GM18520 (cell line): ENCODE measurements at regions not wholly inside any gene's neighbourhood (a gene's known extent, or its start where the extent isn't known, plus 50 kb on each side); places are given as distances from the start of the nearest gene placed in this dataset.

Experiments used
- ATAC-seq: cut with Tn5 transposase; IDR thresholded peaks from one replicate; pipeline ENCODE4 v1.9.1; 2021; ENCODE audit not compliant: unreplicated experiment

DNA sequence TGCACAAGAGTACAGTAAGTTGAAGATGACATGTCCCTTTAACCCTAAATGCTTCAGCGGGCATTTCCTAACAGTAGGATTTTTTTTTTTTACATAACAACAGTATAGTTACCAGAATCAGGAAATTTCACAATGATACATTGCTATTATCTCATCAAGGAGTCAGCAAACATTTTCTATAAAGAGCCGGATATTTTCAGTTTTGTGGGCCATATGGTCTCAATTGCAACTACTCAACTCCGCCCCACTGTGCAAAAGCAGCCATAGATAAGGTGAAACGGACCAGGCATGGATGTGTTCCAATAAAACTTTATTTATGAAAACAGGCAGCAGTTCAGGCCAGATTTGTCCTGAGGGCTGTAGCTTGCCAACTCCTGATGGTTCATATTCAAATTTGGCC lies 130.6 kb downstream of the SMAD6 start:
- ATAC-seq: no peak

DNA sequence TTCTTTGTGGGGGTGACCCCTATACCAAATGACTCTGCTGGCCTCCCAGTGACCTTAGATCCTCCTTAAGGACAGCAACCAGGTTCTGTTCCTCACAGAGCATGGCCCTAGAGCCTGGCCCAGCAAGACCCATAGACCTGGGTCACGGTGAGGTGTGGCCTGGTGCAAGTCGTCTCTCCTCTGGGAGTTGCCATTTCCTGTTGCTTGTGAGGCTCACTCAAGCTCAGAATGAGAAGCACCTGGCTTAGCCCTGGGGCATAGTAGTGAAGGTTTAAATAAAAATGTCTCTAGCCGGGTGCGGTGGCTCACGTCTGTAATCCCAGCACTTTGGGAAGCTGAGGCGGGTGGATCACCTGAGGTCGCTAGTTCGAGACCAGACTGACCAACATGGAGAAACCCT lies 131.3 kb downstream of the SMAD6 start:
- ATAC-seq: no peak

DNA sequence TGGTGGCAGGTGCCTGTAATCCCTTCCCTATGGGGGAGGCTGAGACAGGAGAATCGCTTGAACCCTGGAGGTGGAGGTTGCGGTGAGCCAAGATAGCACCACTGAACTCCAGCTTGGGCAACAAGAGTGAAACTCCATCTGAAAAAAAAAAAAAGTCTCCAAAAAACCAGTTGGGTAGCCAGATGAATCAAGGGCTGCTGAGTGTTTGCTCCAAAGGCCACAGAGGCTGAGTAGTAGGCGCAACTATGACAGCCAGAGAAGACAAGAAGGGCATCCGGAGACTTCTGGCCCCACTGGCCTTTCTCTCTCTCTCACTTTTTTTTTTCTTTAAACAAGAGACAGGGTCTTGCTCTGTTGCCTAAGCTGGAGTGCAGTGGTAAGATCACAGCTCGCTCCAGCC lies 131.8 kb downstream of the SMAD6 start:
- ATAC-seq: no peak

DNA sequence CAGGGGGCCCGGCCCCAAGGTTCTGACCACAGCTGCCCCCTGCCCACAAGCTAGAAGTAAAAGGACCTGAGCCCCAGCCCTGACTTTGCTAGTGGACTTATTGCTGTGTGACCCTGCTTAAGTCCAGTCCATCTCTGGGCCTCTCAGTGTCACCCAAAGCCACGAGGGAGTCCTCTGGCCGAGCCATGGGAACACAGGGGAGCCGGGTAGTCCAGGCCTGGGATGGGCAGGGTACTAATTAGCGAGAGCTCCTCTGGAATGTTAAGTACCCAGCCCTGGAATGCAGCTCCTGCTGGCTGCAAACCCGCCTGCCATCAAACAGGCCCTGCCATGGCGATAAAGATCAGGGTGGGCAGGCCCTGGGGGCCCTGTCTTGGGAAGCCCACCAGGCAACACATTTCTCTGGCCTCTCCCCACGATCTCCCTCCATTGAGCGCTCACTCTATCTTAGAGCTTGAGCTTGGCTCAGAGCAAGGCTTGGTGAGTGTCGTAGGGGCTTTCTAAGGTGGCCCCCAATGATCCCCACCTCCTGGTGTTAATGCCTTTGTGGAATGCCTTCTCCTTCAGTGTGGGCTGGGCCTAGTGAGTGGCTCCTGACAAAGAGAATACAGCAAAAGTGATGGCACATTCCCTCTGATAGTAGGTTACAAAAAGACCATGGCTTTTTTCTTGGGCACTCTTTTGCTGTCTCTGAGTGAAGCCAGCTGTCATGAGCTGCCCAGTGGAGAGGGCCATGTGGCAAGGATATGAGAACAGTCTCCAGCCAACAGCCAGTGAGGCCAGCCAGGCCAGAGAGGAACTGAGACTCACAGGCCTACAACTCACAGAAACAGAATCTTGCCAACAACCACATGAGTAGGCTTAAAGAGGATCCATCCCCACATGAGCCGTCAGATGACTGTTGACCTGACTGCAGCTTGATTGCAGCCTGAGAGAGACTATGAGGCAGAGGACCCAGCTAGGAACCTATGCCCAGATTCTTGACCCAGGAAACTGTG lies 133.1 kb downstream of the SMAD6 start:
- no peak for ATAC-seq

DNA sequence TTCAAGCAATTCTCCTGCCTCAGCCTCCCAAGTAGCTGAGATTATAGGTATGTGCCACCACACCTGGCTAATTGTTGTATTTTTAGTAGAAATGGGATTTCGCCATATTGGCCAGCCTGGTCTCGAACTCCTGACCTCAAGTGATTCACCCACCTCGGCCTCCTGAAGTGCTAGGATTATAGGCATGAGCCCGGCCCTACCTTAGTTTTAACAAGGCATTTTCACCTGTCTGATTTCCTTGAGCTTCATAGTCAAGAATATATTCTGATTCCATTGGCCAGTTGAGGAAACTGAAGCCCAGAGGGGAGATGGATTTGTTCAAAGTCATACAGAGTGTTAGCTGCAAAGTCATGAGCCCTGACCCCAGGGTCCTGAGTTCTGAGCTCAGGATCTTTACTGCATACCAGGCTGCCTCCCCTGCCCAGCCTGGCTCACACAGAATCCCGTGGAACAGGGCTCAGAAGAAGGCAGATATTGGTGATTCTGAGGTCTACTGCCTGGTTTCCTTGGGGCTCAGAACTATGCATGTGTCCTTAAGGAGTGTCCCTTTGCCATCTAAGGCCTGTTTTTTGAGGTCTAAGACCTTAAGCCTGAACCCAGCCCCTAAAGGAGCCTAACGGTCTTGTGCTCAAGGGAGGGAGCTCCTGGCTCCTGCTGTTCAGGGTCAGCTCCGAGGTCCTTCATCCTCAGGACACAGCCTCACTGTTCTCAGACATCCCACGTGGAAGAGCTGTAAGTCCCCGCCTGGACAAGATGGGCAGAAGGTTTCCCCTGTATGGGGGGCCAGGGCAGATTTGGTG lies 134.4 kb downstream of the SMAD6 start:
- no peak for ATAC-seq

DNA sequence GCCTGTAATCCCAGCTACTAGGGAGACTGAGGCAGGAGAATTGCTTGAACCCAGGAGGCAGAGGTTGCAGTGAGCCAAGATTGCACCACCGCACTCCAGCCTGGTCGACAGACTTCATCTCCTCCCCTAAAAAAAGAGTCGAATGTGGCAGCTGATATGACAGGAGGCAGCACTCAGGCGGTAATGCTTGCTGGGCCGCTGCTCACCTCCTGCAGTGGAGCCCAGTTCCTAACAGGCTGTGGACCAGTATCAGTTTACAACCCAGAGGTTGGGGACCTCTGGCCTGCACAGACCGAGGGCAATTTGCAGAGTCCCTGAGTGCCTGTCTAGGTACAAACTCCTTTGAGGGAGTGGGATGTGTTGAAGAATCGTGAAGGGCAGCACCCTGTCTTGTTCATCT lies 136.2 kb downstream of the SMAD6 start:
- no peak for ATAC-seq

DNA sequence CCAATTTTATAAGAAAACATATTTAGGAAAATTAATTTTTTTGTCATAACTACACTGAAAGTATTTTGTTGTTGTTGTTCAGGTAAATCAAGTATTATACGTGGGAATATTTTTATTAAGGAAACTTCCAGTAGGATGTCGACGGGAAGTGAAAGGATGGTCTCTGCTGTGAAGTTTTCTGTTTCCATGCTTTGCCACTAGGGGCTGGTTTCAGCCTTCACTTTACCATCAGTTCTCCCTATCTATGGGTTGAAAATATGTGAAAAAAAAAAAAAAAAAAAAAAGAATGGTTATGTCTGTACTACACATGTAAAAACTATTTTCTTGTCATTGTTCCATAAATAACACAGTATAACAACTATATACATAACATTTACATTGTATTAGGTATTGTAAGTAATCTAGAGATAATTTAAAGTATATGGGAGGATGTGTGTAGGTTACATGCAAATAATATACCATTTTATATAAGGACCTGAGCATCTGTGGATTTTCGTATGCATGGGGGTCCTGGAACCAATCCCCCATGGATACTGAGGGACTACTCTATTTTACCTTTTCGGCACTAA lies 136.7 kb downstream of the SMAD6 start:
- ATAC-seq: no peak

DNA sequence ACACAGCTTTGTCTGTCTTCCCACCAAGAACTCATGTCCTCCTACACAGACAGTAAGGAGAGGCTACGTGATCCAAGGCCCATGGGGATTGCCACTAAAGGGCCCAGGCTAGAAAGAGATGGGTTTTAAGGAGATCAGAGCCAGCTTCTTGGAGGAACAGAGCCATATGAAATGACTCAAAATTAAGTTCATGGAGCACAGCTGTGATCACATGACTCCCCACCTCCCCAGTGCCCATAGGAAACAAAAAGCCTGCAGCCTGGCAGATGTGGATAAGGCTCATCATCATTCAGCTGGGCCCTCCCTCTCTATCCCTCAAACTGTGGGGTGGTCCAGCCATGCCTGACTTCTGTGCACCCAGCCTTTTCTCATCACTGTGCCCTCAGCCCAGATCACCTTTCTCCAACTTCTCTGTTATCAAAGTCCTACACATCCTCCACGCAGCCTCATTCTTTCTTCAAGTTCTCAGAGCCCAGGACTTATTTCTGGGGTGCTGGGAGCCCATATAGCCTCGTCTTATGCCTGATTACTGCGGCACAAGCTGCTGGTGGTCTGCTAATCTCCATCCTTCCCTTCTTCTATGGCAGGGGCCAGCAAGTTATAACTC lies 137.6 kb downstream of the SMAD6 start:
- no peak for ATAC-seq

DNA sequence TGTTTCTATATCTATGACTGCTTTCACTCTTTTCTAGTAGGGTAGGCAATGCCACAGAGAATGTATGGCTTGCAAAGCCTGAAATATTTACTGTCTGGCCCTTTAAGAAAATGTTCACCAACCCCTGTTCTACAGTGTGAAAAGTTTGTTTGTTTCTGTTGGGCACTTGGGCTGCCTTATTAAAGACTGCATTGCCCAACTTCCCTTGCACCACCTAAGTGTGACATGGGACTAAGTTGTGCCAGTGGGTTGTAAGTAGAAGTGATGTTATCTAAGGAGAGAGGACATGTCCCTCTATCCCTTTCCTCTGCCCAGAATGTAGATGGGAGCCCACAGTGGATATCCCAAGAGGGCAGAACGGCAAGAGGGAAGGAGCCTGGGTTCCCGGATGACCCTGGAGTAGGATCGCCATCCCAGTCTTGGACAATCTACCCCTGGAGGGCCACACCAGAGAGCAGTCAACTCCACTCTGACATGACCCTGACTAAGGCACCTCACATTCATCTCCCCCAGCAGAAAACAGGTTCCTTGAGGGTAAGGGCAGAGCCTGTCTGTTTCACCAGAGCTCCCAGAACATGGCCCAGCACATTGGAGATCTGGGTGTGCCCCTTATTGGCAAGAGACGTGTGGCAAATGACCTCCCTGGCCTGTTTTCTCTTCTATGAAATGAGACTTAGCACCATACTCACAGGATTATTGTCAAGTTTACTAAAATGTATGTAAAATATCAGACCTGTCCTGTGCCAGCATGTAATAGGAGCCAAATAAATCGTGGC lies 138.8 kb downstream of the SMAD6 start:
- no peak for ATAC-seq

DNA sequence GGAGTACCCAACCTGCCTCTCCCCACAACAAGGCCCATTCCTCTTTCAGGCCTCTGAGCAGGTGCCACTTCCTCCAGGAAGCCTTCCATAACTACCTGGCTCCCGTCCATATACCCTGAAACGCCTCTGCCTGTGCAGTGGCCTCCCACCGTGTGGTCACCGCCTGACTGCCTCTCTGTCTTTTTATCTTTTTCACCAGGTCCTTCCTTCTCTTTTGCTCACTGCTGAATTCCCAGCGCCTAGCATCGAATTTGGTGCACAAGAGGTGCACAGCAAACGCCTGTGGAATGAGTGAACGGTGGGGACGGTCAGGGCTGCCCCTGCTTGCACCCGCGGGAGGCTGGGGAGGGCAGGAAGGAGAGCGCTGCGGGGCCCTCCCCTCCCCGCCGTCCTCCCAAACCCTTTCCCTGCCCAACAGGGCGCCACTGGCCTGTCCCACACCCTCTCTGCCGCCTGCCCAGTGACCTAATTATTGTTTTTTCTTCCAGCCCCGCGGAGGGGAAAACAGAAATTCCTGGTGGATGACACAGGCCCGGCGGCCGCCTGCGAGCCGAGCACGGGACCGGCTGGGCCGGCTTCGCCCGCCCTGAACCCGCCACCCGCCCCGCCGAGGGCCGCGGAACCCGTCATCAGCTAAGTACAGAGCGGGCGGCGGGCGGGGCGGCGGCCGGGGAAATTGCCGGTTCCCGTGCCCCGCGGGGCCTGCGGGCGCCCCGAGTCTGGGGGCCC lies 140.1 kb downstream of the SMAD6 start:
- no peak for ATAC-seq

DNA sequence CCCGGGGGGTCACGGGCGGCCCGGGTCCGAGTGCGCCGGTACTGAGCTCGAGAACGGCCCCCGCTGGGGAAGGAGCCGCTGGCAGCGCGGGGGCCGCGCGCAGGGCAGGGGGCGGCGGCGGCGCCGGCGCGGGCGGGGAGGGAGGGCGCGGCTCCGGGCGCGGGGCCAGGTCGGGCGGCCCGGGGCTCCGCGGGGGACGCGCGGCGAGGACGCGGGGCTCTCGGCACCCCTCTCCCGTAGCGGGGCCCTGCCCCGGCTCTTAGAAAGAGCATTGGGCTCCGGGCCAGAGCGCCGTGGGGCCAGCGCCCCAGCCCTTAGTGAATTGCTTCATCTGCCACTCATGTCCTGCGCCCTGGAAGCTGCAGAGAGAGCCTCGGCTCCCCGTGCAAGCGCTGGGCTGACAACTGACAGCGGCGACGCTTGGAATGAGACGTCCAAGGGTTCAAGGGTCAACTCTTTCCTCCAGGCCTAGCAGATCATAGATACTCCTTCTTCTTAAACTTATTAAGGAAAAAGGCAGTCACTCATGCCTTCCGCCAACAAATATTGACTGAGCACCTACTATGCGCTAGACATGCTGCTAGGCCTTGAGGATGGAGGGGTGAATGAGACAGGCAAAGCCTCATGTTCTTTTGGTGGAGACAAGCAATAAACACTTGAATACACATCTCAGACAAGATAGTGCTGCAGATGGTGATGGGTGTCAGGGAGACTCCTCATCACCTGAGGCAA lies 140.8 kb downstream of the SMAD6 start:
- ATAC-seq: no peak

DNA sequence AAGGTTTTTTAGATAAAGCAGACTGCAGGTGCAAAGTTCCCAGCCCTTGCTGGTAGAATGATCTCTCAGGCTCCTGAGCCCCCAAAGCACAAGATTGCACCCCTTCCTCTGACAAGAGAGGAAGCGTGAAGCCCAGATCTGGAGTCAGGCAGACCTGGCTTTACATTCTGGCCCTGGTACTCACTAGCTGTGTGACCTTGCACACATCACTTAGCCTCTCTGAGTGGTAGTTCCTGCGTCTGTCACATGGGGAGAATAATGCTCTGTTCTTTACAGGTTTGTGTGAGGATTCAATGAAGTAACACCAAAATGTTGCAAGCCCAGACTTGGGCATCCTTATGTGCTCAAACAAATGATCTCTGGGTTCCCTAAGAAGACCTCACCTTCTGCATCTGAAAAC lies 141.5 kb downstream of the SMAD6 start:
- no peak for ATAC-seq

DNA sequence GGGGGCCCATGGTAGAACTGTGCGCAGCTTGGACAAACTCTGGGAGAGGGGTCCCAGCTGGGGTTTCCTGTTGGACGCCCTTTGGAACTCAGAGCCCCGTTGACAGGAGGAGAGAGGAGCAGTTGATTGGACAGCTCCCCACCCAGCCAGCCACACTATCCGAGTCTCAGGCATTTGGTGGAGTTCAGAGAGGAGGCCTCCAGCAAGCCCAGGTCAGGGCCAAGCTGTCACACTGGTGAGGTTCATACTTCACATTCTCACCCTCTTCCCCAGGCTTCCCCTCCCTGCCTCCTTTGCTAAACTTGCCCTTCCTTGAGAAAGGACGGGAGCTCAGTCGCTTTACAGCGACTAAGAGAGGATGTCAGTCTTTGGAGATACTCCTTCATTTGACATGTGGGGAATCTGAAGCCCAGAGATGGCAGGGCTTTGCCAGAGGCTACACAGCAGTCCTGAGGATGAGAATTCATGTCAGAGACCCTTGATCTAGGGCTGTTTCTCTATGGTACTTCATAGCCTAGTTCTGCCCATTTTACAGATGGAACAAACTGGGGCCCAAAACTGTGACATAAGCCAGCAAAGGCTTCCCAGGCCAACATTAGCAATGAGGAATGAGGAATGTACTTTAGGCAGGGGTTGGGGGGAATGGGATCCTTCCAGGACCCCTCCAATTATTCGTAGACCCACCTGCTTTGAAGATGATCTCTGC lies 142.2 kb downstream of the SMAD6 start:
- ATAC-seq: no peak

DNA sequence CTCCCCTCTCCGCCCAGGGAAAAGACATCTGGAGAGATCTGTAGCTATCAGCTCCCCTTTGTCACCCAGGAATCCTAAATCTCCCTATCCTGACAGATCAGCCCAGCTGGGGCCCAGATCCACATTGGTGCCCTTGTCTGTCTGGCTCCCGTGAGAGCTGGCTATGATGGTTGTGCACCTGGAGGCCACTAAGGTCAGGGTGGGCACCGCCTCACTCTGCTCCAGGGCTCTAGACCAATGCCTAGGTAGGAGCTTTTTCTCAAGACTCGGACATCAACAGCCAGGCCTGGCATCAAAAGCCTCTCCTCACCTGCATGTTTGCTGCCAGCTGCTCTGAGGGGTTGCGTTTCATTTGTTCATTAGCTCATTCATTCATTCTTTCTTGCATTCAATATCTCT lies 142.7 kb downstream of the SMAD6 start:
- ATAC-seq: no peak

DNA sequence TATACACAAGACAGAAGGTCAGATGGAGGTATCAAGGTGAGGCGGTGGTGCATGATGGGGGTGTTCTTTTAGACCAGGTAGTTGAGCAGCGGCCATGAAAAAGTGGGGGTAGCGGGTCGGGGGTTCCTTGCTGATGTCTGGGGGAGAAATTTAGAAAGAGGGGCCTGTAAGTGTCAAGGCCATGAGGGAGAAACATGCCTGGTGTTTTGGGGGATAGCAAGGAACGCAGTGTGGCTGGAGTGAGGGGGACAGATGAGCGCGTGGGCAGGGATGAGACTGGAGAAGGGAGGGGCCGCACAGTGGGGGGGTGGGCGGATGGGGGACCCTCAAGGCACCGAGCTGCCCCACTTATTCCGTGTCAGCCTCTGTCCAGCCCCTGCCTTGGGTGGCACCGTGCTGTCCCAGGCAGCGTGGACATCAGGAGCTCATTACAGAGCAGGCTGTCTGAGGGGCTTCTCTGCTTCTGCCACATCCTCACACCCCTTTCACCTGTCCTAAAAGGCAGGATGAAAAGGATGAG lies 143.3 kb downstream of the SMAD6 start:
- ATAC-seq: no peak

DNA sequence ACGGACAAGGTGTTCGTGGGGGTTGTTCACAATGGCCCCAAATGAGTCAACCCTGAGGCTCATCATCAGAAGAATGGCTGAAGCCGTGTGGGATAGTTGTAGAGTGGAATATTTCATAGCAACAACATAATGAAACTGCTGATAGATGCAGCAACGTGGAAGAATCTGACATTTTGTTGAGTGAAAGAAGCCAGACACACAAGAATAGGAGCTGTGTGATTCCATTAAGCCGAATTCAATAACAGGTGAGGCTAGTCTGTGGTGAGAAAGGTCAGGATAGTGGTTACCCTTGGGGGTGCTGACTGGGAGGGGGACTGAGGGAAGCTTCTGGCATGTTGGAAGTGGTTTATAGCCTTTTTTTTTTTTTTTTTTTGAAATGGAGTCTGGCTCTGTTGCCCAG lies 144.0 kb downstream of the SMAD6 start:
- no peak for ATAC-seq

DNA sequence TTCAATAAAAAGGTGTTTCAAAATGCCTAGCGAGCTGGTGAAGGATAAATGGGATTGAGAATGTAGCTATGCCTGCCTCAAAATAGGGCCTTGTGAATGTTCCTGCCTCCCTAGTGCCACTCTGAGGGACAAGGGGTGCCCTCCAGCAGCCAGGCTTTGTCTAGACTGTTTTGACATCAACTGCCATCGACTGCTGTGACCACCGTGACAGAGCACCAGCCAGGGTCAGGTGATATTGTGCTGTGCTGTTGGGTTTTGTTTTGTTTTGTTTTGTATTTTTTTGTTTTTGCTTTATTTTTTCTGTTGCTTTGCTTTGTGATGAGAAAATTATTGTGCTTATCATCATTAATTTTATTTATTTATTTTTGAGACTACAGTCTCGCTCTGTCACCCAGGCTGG lies 144.8 kb downstream of the SMAD6 start:
- no peak for ATAC-seq

DNA sequence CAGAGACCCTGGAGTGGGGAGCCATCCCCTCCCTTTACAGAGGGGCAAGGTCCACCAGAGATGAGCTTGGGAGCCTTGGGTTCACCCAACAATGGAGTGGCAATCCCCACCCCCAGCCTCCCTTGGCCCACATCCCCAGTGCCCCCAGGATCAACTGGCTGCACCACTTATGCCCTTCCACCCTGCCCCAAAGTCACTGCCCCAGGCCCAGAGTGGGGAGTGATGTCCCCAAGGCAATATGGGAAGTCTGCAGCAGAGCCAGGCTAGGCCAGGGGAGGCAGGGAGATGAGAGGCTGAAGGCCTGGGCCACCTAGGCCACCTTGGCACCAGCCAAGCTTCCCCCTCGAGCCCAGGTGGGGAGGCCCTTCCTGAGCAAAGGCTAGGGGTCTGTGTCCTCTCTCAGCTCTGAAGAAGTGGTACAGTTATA lies 145.5 kb downstream of the SMAD6 start:
- ATAC-seq: no peak
